Neural cell (in vitro differentiated cells): ENCODE measurements at regions not wholly inside any gene's neighbourhood (a gene's known extent, or its start where the extent isn't known, plus 50 kb on each side); places are given as distances from the start of the nearest gene placed in this dataset.

Source experiments
- H2AFZ ChIP-seq: fragments of 200-600, 300-800 bp; sonication (generic), shearing (Covaris generic); 2 replicates; pipeline ENCODE4 v1.6.0; 2014; ENCODE audit warnings: low read depth, mild to moderate bottlenecking, antibody characterized with exemption, low read length, moderate library complexity
- H3F3A ChIP-seq: fragments of 200-600 bp; shearing (Covaris generic); 2 replicates; pipeline ENCODE4 v1.6.1; 2016; ENCODE audit warnings: mild to moderate bottlenecking, moderate library complexity, mixed read lengths, antibody characterized with exemption, low read length; ENCODE audit not compliant: insufficient read depth, poor library complexity, severe bottlenecking
- H3K27ac ChIP-seq: fragments of 200-600, 300-800 bp; sonication (generic), shearing (Covaris generic); 2 replicates; pipeline ENCODE4 v1.5.1; 2014; ENCODE audit warnings: mild to moderate bottlenecking, low read length, moderate library complexity
- H3K27me3 ChIP-seq: fragments of 300-800, 200-600 bp; sonication (generic), shearing (Covaris generic); 2 replicates; pipeline ENCODE4 v1.6.0; 2014; ENCODE audit warnings: mild to moderate bottlenecking, low read depth, low read length, moderate library complexity; ENCODE audit not compliant: insufficient read depth
- H3K36me3 ChIP-seq: fragments of 300-800, 200-600 bp; sonication (generic), shearing (Covaris generic); 2 replicates; pipeline ENCODE4 v1.5.1; 2014; ENCODE audit warnings: mild to moderate bottlenecking, antibody characterized with exemption, low read length, moderate library complexity; ENCODE audit not compliant: insufficient read depth
- H3K4me2 ChIP-seq: fragments of 300-800, 200-600 bp; sonication (generic), shearing (Covaris generic); 2 replicates; pipeline ENCODE4 v1.6.0; 2014; ENCODE audit warnings: mild to moderate bottlenecking, low read length
- H3K4me3 ChIP-seq: fragments of 300-800, 200-600 bp; sonication (generic), shearing (Covaris generic); 2 replicates; pipeline ENCODE4 v1.5.1; 2014; ENCODE audit warnings: mild to moderate bottlenecking, low read length, moderate library complexity
- H3K79me2 ChIP-seq: fragments of 200-600 bp; shearing (Covaris generic); replicated peaks from 2 replicates; pipeline ENCODE4 v1.6.0; 2014; ENCODE audit warnings: mild to moderate bottlenecking, low read length, moderate library complexity; ENCODE audit not compliant: insufficient read depth
- H3K9ac ChIP-seq: fragments of 300-800, 200-600 bp; sonication (generic), shearing (Covaris generic); 2 replicates; pipeline ENCODE4 v1.6.1; 2016; ENCODE audit warnings: mild to moderate bottlenecking, low read length, mixed read lengths
- H3K9me2 ChIP-seq: fragments of 200-600 bp; shearing (Covaris generic); 2 replicates; pipeline ENCODE4 v1.6.1; 2016; ENCODE audit warnings: mild to moderate bottlenecking, low read length, mixed read lengths; ENCODE audit not compliant: insufficient read depth
- H3K9me3 ChIP-seq: fragments of 200-600, 300-800 bp; sonication (generic), shearing (Covaris generic); 2 replicates; pipeline ENCODE4 v1.6.1; 2016; ENCODE audit warnings: mild to moderate bottlenecking, mixed run types, low read length, moderate library complexity, mixed read lengths
- H4K20me1 ChIP-seq: fragments of 200-600 bp; shearing (Covaris generic); 2 replicates; pipeline ENCODE4 v1.6.1; 2016; ENCODE audit warnings: mild to moderate bottlenecking, mixed run types; ENCODE audit not compliant: insufficient read depth
- EP300 ChIP-seq: fragments of 450-650 bp; conservative IDR thresholded peaks from 2 replicates; pipeline ENCODE4 v1.6.1; 2014; ENCODE audit warnings: antibody characterized with exemption, mild to moderate bottlenecking, moderate library complexity; ENCODE audit not compliant: poor library complexity, severe bottlenecking
- EZH2 ChIP-seq: fragments of 200-600, 300-800 bp; shearing (Covaris generic), sonication (generic); IDR thresholded peaks from 2 replicates; pipeline ENCODE4 v1.6.1; 2014; ENCODE audit warnings: antibody characterized with exemption, low read length, borderline replicate concordance, mild to moderate bottlenecking; ENCODE audit not compliant: insufficient read depth, poor library complexity, severe bottlenecking
- MXI1 ChIP-seq: fragments of 450-650 bp; conservative IDR thresholded peaks from 2 replicates; pipeline ENCODE4 v1.6.1; 2014; ENCODE audit warnings: antibody characterized with exemption, mild to moderate bottlenecking; ENCODE audit not compliant: poor library complexity, severe bottlenecking
- POLR2AphosphoS5 ChIP-seq: IDR thresholded peaks from 2 replicates; pipeline ENCODE4 v1.6.1; 2012
- RAD21 ChIP-seq: fragments of 450-650 bp; conservative IDR thresholded peaks from 2 replicates; pipeline ENCODE4 v1.6.1; 2014; ENCODE audit warnings: antibody characterized with exemption, mild to moderate bottlenecking, moderate library complexity
- SMC3 ChIP-seq: fragments of 450-650 bp; conservative IDR thresholded peaks from 2 replicates; pipeline ENCODE4 v1.6.1; 2014; ENCODE audit warnings: antibody characterized with exemption, mild to moderate bottlenecking, moderate library complexity; ENCODE audit not compliant: poor library complexity
- TAF1 ChIP-seq: IDR thresholded peaks from 2 replicates; pipeline ENCODE4 v1.6.1; 2012; ENCODE audit warnings: low read depth
- TF ChIP-seq, protein P1 (sequence below): IDR thresholded peaks from 2 replicates; pipeline ENCODE4 v1.6.1; 2012; ENCODE audit warnings: borderline replicate concordance
- TF ChIP-seq, protein P2 (sequence below): fragments of 450-650 bp; IDR thresholded peaks from 2 replicates; pipeline ENCODE4 v1.5.1; 2014; ENCODE audit warnings: antibody characterized with exemption, mild to moderate bottlenecking, moderate library complexity; ENCODE audit not compliant: poor library complexity, severe bottlenecking

DNA sequence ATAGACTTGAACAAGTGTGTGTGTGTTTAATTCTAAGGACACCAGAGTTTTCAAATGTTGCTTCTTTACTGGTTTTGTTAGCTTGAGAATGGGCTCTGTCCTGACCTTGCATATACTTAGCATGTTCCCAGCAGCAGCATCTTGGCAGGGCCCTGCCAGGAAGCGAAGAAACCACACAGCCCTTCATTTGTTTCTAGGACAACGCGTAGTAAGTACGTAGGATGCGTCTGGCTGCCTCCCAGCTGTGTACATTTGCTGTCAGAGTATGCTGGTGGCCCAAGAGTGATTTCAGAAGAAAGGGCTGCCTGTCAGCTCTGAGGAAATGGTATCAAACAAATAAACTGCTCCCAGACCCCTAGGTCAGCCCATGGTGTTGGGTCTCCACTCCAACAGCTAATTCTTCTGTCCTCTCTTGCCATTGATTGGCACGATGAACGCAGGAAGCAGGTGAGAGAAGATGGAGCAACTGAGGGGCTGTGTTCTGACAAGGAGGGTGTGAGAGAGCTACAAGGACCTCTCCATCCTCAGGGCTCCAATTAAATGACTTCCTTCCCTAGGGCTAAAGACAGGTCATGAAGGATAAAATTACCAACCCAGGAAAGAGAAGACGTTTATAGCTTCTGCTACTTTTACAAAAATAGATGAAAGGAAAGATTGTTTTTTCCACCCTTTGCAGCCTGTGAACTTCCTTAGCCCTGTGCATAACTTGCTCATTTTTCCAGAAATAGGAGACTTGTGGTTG lies 55.9 kb upstream of the HDDC2 start:
- Histone ChIP-seq H3K4me2 (peak overlapping the region; percentile 2), H2AFZ (peak overlapping the region; percentile 0), H3K27ac (peak overlapping the region; percentile 73), H3K9me3 (no peaks in the 10 kb centered on the region), H3K9ac (peak overlapping the region; percentile 18), H3F3A (no peaks in the 10 kb centered on the region), H3K79me2 (no peaks in the 10 kb centered on the region), H3K4me3 (peak overlapping the region; percentile 33), H3K9me2 (no peaks in the 10 kb centered on the region), H4K20me1 (no peaks in the 10 kb centered on the region), H3K27me3 (no peaks in the 10 kb centered on the region), H3K36me3 (no peaks in the 10 kb centered on the region)
- TF ChIP-seq, protein P1, sequence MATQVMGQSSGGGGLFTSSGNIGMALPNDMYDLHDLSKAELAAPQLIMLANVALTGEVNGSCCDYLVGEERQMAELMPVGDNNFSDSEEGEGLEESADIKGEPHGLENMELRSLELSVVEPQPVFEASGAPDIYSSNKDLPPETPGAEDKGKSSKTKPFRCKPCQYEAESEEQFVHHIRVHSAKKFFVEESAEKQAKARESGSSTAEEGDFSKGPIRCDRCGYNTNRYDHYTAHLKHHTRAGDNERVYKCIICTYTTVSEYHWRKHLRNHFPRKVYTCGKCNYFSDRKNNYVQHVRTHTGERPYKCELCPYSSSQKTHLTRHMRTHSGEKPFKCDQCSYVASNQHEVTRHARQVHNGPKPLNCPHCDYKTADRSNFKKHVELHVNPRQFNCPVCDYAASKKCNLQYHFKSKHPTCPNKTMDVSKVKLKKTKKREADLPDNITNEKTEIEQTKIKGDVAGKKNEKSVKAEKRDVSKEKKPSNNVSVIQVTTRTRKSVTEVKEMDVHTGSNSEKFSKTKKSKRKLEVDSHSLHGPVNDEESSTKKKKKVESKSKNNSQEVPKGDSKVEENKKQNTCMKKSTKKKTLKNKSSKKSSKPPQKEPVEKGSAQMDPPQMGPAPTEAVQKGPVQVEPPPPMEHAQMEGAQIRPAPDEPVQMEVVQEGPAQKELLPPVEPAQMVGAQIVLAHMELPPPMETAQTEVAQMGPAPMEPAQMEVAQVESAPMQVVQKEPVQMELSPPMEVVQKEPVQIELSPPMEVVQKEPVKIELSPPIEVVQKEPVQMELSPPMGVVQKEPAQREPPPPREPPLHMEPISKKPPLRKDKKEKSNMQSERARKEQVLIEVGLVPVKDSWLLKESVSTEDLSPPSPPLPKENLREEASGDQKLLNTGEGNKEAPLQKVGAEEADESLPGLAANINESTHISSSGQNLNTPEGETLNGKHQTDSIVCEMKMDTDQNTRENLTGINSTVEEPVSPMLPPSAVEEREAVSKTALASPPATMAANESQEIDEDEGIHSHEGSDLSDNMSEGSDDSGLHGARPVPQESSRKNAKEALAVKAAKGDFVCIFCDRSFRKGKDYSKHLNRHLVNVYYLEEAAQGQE: no peak
- TF ChIP-seq, protein P2, sequence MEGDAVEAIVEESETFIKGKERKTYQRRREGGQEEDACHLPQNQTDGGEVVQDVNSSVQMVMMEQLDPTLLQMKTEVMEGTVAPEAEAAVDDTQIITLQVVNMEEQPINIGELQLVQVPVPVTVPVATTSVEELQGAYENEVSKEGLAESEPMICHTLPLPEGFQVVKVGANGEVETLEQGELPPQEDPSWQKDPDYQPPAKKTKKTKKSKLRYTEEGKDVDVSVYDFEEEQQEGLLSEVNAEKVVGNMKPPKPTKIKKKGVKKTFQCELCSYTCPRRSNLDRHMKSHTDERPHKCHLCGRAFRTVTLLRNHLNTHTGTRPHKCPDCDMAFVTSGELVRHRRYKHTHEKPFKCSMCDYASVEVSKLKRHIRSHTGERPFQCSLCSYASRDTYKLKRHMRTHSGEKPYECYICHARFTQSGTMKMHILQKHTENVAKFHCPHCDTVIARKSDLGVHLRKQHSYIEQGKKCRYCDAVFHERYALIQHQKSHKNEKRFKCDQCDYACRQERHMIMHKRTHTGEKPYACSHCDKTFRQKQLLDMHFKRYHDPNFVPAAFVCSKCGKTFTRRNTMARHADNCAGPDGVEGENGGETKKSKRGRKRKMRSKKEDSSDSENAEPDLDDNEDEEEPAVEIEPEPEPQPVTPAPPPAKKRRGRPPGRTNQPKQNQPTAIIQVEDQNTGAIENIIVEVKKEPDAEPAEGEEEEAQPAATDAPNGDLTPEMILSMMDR: no peak
- no peak for TF ChIP-seq RAD21

DNA sequence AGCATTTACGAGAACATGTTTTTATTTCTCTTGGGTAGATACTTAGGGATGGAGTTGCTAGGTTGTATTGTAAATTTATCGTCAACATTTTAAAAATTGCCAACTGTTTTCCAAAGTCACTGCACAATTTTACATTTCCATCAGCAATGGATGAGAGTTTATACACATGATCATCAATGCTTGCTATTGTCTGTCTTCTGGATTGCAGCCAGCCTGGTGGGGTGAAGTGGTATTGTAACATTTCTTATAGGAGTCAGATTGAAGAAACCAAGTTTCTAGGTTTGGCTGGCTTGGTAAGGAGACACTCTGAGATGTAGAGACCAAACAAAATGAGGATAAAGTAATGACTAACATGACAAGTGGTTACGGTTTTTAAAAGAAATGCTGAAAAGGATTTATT lies 57.1 kb upstream of the HDDC2 start:
- Histone ChIP-seq H3K27ac (no peak overlapping the region), H3F3A (no peaks in the 10 kb centered on the region), H2AFZ (no peak overlapping the region), H3K27me3 (no peaks in the 10 kb centered on the region), H3K4me2 (no peak overlapping the region), H3K36me3 (no peaks in the 10 kb centered on the region), H3K9me2 (no peaks in the 10 kb centered on the region), H3K79me2 (no peaks in the 10 kb centered on the region), H3K9me3 (no peaks in the 10 kb centered on the region), H4K20me1 (no peaks in the 10 kb centered on the region), H3K4me3 (no peak overlapping the region), H3K9ac (no peak overlapping the region)
- no peak for TF ChIP-seq POLR2AphosphoS5
- no peak for TF ChIP-seq TAF1
- TF ChIP-seq, protein P2: no peak
- no peak for TF ChIP-seq SMC3
- TF ChIP-seq EP300: no peak
- TF ChIP-seq MXI1: no peak
- TF ChIP-seq RAD21: no peak
- TF ChIP-seq, protein P1: no peak
- TF ChIP-seq EZH2: no peak
